IPS-18c (cell line): ENCODE measurements at regions not wholly inside any gene's neighbourhood (a gene's known extent, or its start where the extent isn't known, plus 50 kb on each side); places are given as distances from the start of the nearest gene placed in this dataset.
"Not testable (repeated sequence)": the region's sequence is repeated elsewhere in the genome, so short reads cannot be mapped to it uniquely, and the experiment has no call there.

Source experiments
- H3K4me3 ChIP-seq: 2 replicates; pipeline ENCODE4 v1.7.0; 2013; ENCODE audit warnings: low read depth, mild to moderate bottlenecking, low read length, moderate library complexity; ENCODE audit not compliant: insufficient read depth
- H3K9me3 ChIP-seq: one replicate; pipeline ENCODE4 v1.6.1; 2013; ENCODE audit warnings: mild to moderate bottlenecking, low read length, moderate library complexity; ENCODE audit not compliant: control insufficient read depth, insufficient read depth

GRCh38 chr3:110929816-110930215, 141.8 kb upstream of the NECTIN3 start:
- Histone ChIP-seq H3K4me3 (no peak overlapping the region), H3K9me3 (no peaks in the 10 kb centered on the region)

- no peak overlapping the region for H3K4me3 ChIP-seq
- H3K9me3 ChIP-seq, result no peaks in the 10 kb centered on the region
Observed at GRCh38 chr3:110932567-110932966, 139.0 kb upstream of the NECTIN3 start.

- Histone ChIP-seq H3K9me3 (no peaks in the 10 kb centered on the region), H3K4me3 (no peak overlapping the region)
Observed at GRCh38 chr3:110933821-110934426, 137.7 kb upstream of the NECTIN3 start.

- Histone ChIP-seq H3K9me3 (no peaks in the 10 kb centered on the region), H3K4me3 (no peak overlapping the region)
Observed at GRCh38 chr3:110938629-110939028, 133.0 kb upstream of the NECTIN3 start.

GRCh38 chr3:110940055-110940454, 131.6 kb upstream of the NECTIN3 start:
- Histone ChIP-seq H3K9me3 (peaks cover 4% of the 10 kb centered on the region), H3K4me3 (no peak overlapping the region)

- H3K4me3 ChIP-seq, result no peak overlapping the region
- peaks cover 6% of the 10 kb centered on the region for H3K9me3 ChIP-seq
Observed at GRCh38 chr3:110944782-110945181, 126.8 kb upstream of the NECTIN3 start.

GRCh38 chr3:110946810-110947209, 124.8 kb upstream of the NECTIN3 start:
- peaks cover 9% of the 10 kb centered on the region for H3K9me3 ChIP-seq
- no peak overlapping the region for H3K4me3 ChIP-seq

- peaks cover 11% of the 10 kb centered on the region for H3K9me3 ChIP-seq
- H3K4me3 ChIP-seq, result not testable (repeated sequence)
Observed at GRCh38 chr3:110949194-110949593, 122.4 kb upstream of the NECTIN3 start.

GRCh38 chr3:110955301-110955880, 116.2 kb upstream of the NECTIN3 start:
- peaks cover 5% of the 10 kb centered on the region for H3K9me3 ChIP-seq
- H3K4me3 ChIP-seq, result no peak overlapping the region

- Histone ChIP-seq H3K4me3 (no peak overlapping the region), H3K9me3 (peaks cover 5% of the 10 kb centered on the region)
Observed at GRCh38 chr3:110956081-110956480, 115.5 kb upstream of the NECTIN3 start.

GRCh38 chr3:110957247-110958025, 114.2 kb upstream of the NECTIN3 start:
- no peaks in the 10 kb centered on the region for H3K9me3 ChIP-seq
- H3K4me3 ChIP-seq, result no peak overlapping the region

- no peak overlapping the region for H3K4me3 ChIP-seq
- H3K9me3 ChIP-seq, result no peaks in the 10 kb centered on the region
Observed at GRCh38 chr3:110958313-110959147, 113.1 kb upstream of the NECTIN3 start.

- no peak overlapping the region for H3K4me3 ChIP-seq
- peaks cover 7% of the 10 kb centered on the region for H3K9me3 ChIP-seq
Observed at GRCh38 chr3:110965976-110966375, 105.6 kb upstream of the NECTIN3 start.

- no peak overlapping the region for H3K4me3 ChIP-seq
Observed at GRCh38 chr3:110966966-110967663, 104.5 kb upstream of the NECTIN3 start.

GRCh38 chr3:110968076-110968475, 103.5 kb upstream of the NECTIN3 start:
- H3K4me3 ChIP-seq, result no peak overlapping the region
- peaks cover 7% of the 10 kb centered on the region for H3K9me3 ChIP-seq

More at GRCh38 chr3:110966966-110967663, 104.5 kb upstream of the NECTIN3 start:
- peaks cover 7% of the 10 kb centered on the region for H3K9me3 ChIP-seq

GRCh38 chr3:110969229-110970211, 102.1 kb upstream of the NECTIN3 start:
- no peak overlapping the region for H3K4me3 ChIP-seq
- peaks cover 7% of the 10 kb centered on the region for H3K9me3 ChIP-seq
